K562 (cell line): ENCODE measurements at regions not wholly inside any gene's neighbourhood (a gene's known extent, or its start where the extent isn't known, plus 50 kb on each side); places are given as distances from the start of the nearest gene placed in this dataset.

Experiments used
- ATAC-seq: fragments of 200-7000 bp; cut with Tn5 transposase; 3 replicates; pipeline ENCODE4 v1.9.1; 2020; ENCODE audit warnings: moderate library complexity
- BruUV-seq: library from RNA; stranded (reverse); fragments of 400-500 nt; replicated peaks from 2 replicates; lab custom pipeline; 2021; lab: Mats Ljungman, UMichigan
- CTCF ChIA-PET: fragments of 300-600 bp; formaldehyde crosslinking; extraction: SDS; loops from one replicate; lab custom pipeline; 2021; ENCODE audit warnings: low intra/inter-chr PET ratio; lab: Yijun Ruan, JAX
- POLR2A ChIA-PET: fragments of 300-600, 350-650 bp; sonication (Branson Sonifier 250); formaldehyde crosslinking; extraction: SDS; loops from one replicate; lab custom pipeline; 2021; ENCODE audit warnings: antibody characterized with exemption, inconsistent platforms; lab: Yijun Ruan, JAX
- DNase-seq, 4 experiments: peaks; one replicate each; pipeline versions ENCODE4 v3.0.0 to v3.0.0-alpha.2; 2011 to 2018; ENCODE audit warnings: low spot score in 3 of 4, mixed read lengths in 3 of 4; ENCODE audit errors: extremely low read depth in 1 of 4
- FAIRE-seq: peaks from 2 replicates; lab custom pipeline; 2011; peaks lifted over from hg19 to GRCh38; lab: Jason Lieb, UNC
- H2AFZ ChIP-seq: 2 replicates; pipeline ENCODE4 v1.6.0; 2011; ENCODE audit warnings: low read depth, low read length, control low read depth, inconsistent platforms
- H3K27ac ChIP-seq: fragments of 200-600 bp; 3 replicates; pipeline ENCODE4 v1.8.0; 2011; ENCODE audit warnings: low read depth, mild to moderate bottlenecking, control low read depth, inconsistent platforms, low read length, moderate library complexity, mixed read lengths; ENCODE audit errors: extremely low read depth
- H3K27me3 ChIP-seq, 2 experiments: fragments of 300-600 bp in 1 of 2; 2 replicates in 1 of 2; 3 replicates in 1 of 2; pipeline versions ENCODE4 v1.6.0 to v1.8.0; 2011; ENCODE audit warnings: inconsistent platforms in 2 of 2, low read length in 2 of 2, mild to moderate bottlenecking in 1 of 2, mixed read lengths in 1 of 2, moderate library complexity in 1 of 2; ENCODE audit not compliant: control insufficient read depth in 2 of 2, insufficient read depth in 2 of 2
- H3K36me3 ChIP-seq: fragments of 300-600 bp; 3 replicates; pipeline ENCODE4 v1.8.0; 2011; ENCODE audit warnings: mild to moderate bottlenecking, low read length, inconsistent platforms; ENCODE audit not compliant: control insufficient read depth, insufficient read depth
- H3K4me1 ChIP-seq, 2 experiments: fragments of 200-600 bp in 1 of 2; replicated peaks in 1 of 2; 2 replicates in 1 of 2; 3 replicates in 1 of 2; pipeline versions ENCODE4 v1.5.1 to v1.8.0; 2011; ENCODE audit warnings: inconsistent platforms in 2 of 2, low read length in 2 of 2, mild to moderate bottlenecking in 1 of 2, mixed read lengths in 1 of 2, moderate library complexity in 1 of 2; ENCODE audit not compliant: control insufficient read depth in 2 of 2, insufficient read depth in 2 of 2
- H3K4me2 ChIP-seq: 2 replicates; pipeline ENCODE4 v1.6.1; 2011; ENCODE audit warnings: low read length, control low read depth, inconsistent platforms, mixed read lengths; ENCODE audit not compliant: insufficient read depth
- H3K4me3 ChIP-seq: fragments of 200-600 bp; sonication (generic), shearing (Covaris generic); 2 replicates; pipeline ENCODE4 v1.5.1; 2016; ENCODE audit warnings: control low read depth, inconsistent platforms
- H3K79me2 ChIP-seq: fragments of 200-600 bp; 3 replicates; pipeline ENCODE4 v1.8.0; 2011; ENCODE audit warnings: low read length, inconsistent platforms; ENCODE audit not compliant: control insufficient read depth, insufficient read depth
- H3K9ac ChIP-seq, 2 experiments: 2 replicates each; pipeline versions ENCODE4 v1.6.0 to v1.6.1; 2011; ENCODE audit warnings: low read depth in 2 of 2, low read length in 2 of 2, control low read depth in 1 of 2, inconsistent platforms in 1 of 2, mild to moderate bottlenecking in 1 of 2, mixed read lengths in 1 of 2; ENCODE audit not compliant: insufficient read depth in 1 of 2
- H3K9me1 ChIP-seq: one replicate; pipeline ENCODE4 v1.6.0; 2011; ENCODE audit warnings: inconsistent platforms, mild to moderate bottlenecking, low read length, moderate library complexity; ENCODE audit not compliant: control insufficient read depth, insufficient read depth
- H3K9me3 ChIP-seq: replicated peaks from 2 replicates; pipeline ENCODE4 v1.5.1; 2011; ENCODE audit warnings: low read depth, low read length, inconsistent platforms; ENCODE audit not compliant: control insufficient read depth, insufficient read depth
- H4K20me1 ChIP-seq: replicated peaks from 2 replicates; pipeline ENCODE4 v1.6.1; 2011; ENCODE audit warnings: low read length, inconsistent platforms, mixed read lengths; ENCODE audit not compliant: control insufficient read depth, insufficient read depth
- AFF1 ChIP-seq, 2 experiments: fragments of 450-650 bp; IDR thresholded peaks; 2 replicates each; pipeline ENCODE4 v1.6.1; 2018; ENCODE audit warnings: mild to moderate bottlenecking in 2 of 2, low read depth in 1 of 2; ENCODE audit not compliant: partially characterized antibody in 2 of 2
- CGGBP1 ChIP-seq: fragments of 250-450 bp; sonication (Bioruptor Pico); IDR thresholded peaks from 2 replicates; pipeline ENCODE4 v1.9.0; 2021; ENCODE audit warnings: mild to moderate bottlenecking
- CREM ChIP-seq: IDR thresholded peaks from 2 replicates; pipeline ENCODE4 v1.6.1; 2014; ENCODE audit warnings: antibody characterized with exemption, low read depth
- FOXO4 ChIP-seq: fragments of 450-650 bp; formaldehyde crosslinking; IDR thresholded peaks from 2 replicates; pipeline ENCODE4 v1.4.0; 2020; ENCODE audit warnings: mild to moderate bottlenecking, moderate library complexity
- L3MBTL2 ChIP-seq: fragments of 450-650 bp; IDR thresholded peaks from 2 replicates; pipeline ENCODE4 v1.6.1; 2016; ENCODE audit warnings: mild to moderate bottlenecking, moderate library complexity
- NFYB ChIP-seq: IDR thresholded peaks from 2 replicates; pipeline ENCODE4 v1.6.1; 2011; ENCODE audit warnings: mild to moderate bottlenecking, moderate library complexity; ENCODE audit not compliant: insufficient read length; ENCODE audit errors: extremely low read depth
- PHF8 ChIP-seq: fragments of 200-600 bp; sonication (generic); IDR thresholded peaks from 2 replicates; pipeline ENCODE4 v1.6.1; 2012; ENCODE audit warnings: mixed run types, mild to moderate bottlenecking, inconsistent platforms, low read length, moderate library complexity, borderline replicate concordance
- RAD21 ChIP-seq, 2 experiments: fragments of 250-450 bp in 1 of 2; fragments of 450-650 bp in 1 of 2; sonication (Bioruptor Pico) in 1 of 2; formaldehyde crosslinking in 1 of 2; IDR thresholded peaks in 1 of 2; conservative IDR thresholded peaks in 1 of 2; 2 replicates each; pipeline versions ENCODE4 v1.4.0 to v1.8.0; 2020 to 2022; ENCODE audit warnings: mild to moderate bottlenecking in 2 of 2, moderate library complexity in 1 of 2
- SMARCB1 ChIP-seq: IDR thresholded peaks from 2 replicates; pipeline ENCODE4 v1.6.1; 2011; ENCODE audit warnings: improper control_type of control experiment, low read depth; ENCODE audit not compliant: insufficient read length
- XRCC4 ChIP-seq: IDR thresholded peaks from one replicate; pipeline ENCODE4 v1.6.1; 2011; ENCODE audit not compliant: insufficient read depth, insufficient read length; ENCODE audit errors: extremely low read depth
- YY1 ChIP-seq, 3 experiments: IDR thresholded peaks; 2 replicates each; pipeline ENCODE4 v1.6.1; 2011; ENCODE audit warnings: low read length in 2 of 3, mild to moderate bottlenecking in 2 of 3, moderate library complexity in 2 of 3, borderline replicate concordance in 1 of 3, control low read depth in 1 of 3, low read depth in 1 of 3; ENCODE audit not compliant: insufficient read depth in 3 of 3, insufficient replicate concordance in 2 of 3, control insufficient read depth in 1 of 3, insufficient read length in 1 of 3; ENCODE audit errors: extremely low read depth in 1 of 3
- ZNF41 ChIP-seq: fragments of 250-450 bp; sonication (Bioruptor Pico); conservative IDR thresholded peaks from 2 replicates; pipeline ENCODE4 v1.4.0; 2020; ENCODE audit warnings: mild to moderate bottlenecking
- ZNF507 ChIP-seq: conservative IDR thresholded peaks from 2 replicates; pipeline ENCODE4 v1.6.1; 2017; ENCODE audit warnings: missing genetic modification characterization, missing compliant biosample characterization
- WGBS: fragments of 100-300 bp; shearing (Covaris generic); methylation state at CpG from one replicate; pipeline ENCODE4 v1.1.6; 2016; ENCODE audit warnings: low coverage, mixed read lengths; ENCODE audit not compliant: insufficient coverage; ENCODE audit errors: missing lambda C conversion rate; 5-methylcytosine and 5-hydroxymethylcytosine counted together
- in situ Hi-C: fragments of 300-500 bp; cut with MboI; formaldehyde crosslinking; loops from 4 replicates; pipeline ENCODE4 v1.15.0; 2018; ENCODE audit warnings: inconsistent platforms, mixed read lengths
- intact Hi-C: fragments of 100-400 bp; cut with micrococcal nuclease; formaldehyde crosslinking; loops from 2 replicates; pipeline ENCODE4 v1.14.2; 2022

- Histone ChIP-seq H3K9me1 (no peaks in the 10 kb centered on the region), H4K20me1 (no peaks in the 10 kb centered on the region), H3K27me3 (no peaks in the 10 kb centered on the region), H3K4me3 (no peak overlapping the region), H2AFZ (no peak overlapping the region), H3K4me2 (no peak overlapping the region), H3K9ac (no peak overlapping the region), H3K27ac (no peak overlapping the region), H3K79me2 (no peaks in the 10 kb centered on the region), H3K4me1 (no peaks in the 10 kb centered on the region), H3K36me3 (no peaks in the 10 kb centered on the region), H3K9me3 (no peaks in the 10 kb centered on the region)
- DNase-seq: no peak
- no TSS peak for BruUV-seq
- ChIA-PET CTCF (no interaction called here), POLR2A (no interaction called here)
- intact Hi-C loops (no loop called here), in situ Hi-C loops (no loop called here)
- no peak for ATAC-seq
- 0% methylated on average over 7 of the region's 7 CpGs for WGBS
- no peak for FAIRE-seq
- TF ChIP-seq RAD21 (CRISPR knock-in tag; conservative IDR thresholded peaks at IDR 0.05 in 1 of 2, IDR thresholded peaks at IDR 0.05 in 1 of 2): no peak
- TF ChIP-seq CGGBP1 (CRISPR knock-in tag): no peak
- no peak for TF ChIP-seq YY1 (IDR thresholded peaks at IDR 0.05; ENCODE audit: borderline replicate concordance in 1 of 3, control insufficient read depth in 1 of 3, extremely low read depth in 1 of 3, insufficient read depth in 3 of 3, insufficient read length in 1 of 3, insufficient replicate concordance in 2 of 3, low read depth in 1 of 3, low read length in 2 of 3)
- TF ChIP-seq L3MBTL2: no peak
- no peak for TF ChIP-seq ZNF507 (tag)
- no peak for TF ChIP-seq CREM
- TF ChIP-seq ZNF41: no peak
- TF ChIP-seq FOXO4 (CRISPR knock-in tag): no peak
- TF ChIP-seq PHF8: no peak
- no peak for TF ChIP-seq SMARCB1
- no peak for TF ChIP-seq AFF1 (IDR thresholded peaks at IDR 0.05; ENCODE audit: low read depth in 1 of 2, partially characterized antibody in 2 of 2)
- TF ChIP-seq NFYB: no peak
- TF ChIP-seq XRCC4: no peak
Observed at GRCh38 chrX:8319359-8319758, 145.3 kb upstream of the VCX3B start.
